Body of pancreas (tissue), 4 donors: ENCODE measurements at regions not wholly inside any gene's neighbourhood (a gene's known extent, or its start where the extent isn't known, plus 50 kb on each side); places are given as distances from the start of the nearest gene placed in this dataset.

Source experiments
- CTCF ChIP-seq, 7 experiments: fragments of 450-650 bp in 4 of 7; fragments of 200-600 bp in 3 of 7; sonication (generic) in 3 of 7; IDR thresholded peaks; one replicate each; pipeline ENCODE4 v1.5.1; 2016 to 2019; ENCODE audit warnings: antibody characterized with exemption in 7 of 7
- POLR2A ChIP-seq, 3 donors: fragments of 450-650 bp; IDR thresholded peaks; one replicate each; pipeline ENCODE4 v1.6.1; 2016; ENCODE audit warnings: antibody characterized with exemption in 3 of 3, mild to moderate bottlenecking in 2 of 3

GRCh38 chr9:16178294-16178693 lies 625.5 kb downstream of the CCDC171 start:
- TF ChIP-seq CTCF (IDR thresholded peaks at IDR 0.05), result no peak
- no peak for TF ChIP-seq POLR2A (IDR thresholded peaks at IDR 0.05)
